ENCODE measurements at regions not wholly inside any gene's neighbourhood (a gene's known extent, or its start where the extent isn't known, plus 50 kb on each side); places are given as distances from the start of the nearest gene placed in this dataset.

DNA sequence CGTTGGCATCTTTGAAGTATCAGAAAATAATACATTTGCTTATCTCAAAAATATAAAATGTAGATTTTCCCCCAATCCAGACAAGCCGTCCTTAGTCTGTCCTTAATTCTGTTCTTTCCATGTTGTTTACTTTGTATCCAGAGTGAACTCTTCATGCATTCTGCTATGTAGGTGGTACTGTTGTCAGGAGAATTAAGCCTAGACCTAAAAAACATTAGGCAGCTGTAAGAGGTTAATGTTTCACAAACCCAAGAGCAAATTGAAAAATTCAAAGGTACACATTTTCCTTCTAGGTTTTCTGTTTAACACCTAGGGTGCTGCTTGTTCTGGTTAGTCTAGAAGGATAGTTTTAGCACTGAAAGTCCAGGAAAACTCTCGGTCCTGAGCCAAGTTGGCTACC lies 426.4 kb downstream of the QKI start:
- H3K4me1 ChIP-seq (ENCODE audit: insufficient read depth, low read length) = no peaks in the 10 kb centered on the region
- no peak overlapping the region for H2AFZ ChIP-seq (ENCODE audit: low read length)
- intact Hi-C loops (cut with micrococcal nuclease; ENCODE audit: unreplicated experiment) = no loop called here
- H3K36me3 ChIP-seq (replicated peaks in 1 of 2; ENCODE audit: control insufficient read depth in 1 of 2, insufficient read depth in 2 of 2, low read length in 2 of 2) = no peaks in the 10 kb centered on the region
- H3K9me3 ChIP-seq (ENCODE audit: low read length) = peaks cover 9% of the 10 kb centered on the region
- no peaks in the 10 kb centered on the region for H3K79me2 ChIP-seq (ENCODE audit: insufficient read depth, low read length)
- TF ChIP-seq U2AF1 (optimal IDR thresholded peaks at IDR 0.05; ENCODE audit: low read depth, low read length) = no peak
- TF ChIP-seq GPN1 (CRISPR knock-in tag; IDR thresholded peaks at IDR 0.05; ENCODE audit: borderline replicate concordance) = no peak
- TF ChIP-seq NCOR1 (IDR thresholded peaks at IDR 0.05; ENCODE audit: borderline replicate concordance, low read length) = no peak
- no peak for TF ChIP-seq ZNF766 (CRISPR knock-in tag; IDR thresholded peaks at IDR 0.05; ENCODE audit: borderline replicate concordance)
- no peak for TF ChIP-seq GMEB2 (CRISPR knock-in tag; IDR thresholded peaks at IDR 0.05; ENCODE audit: low read depth)
- TF ChIP-seq RERE (CRISPR knock-in tag; IDR thresholded peaks at IDR 0.05; ENCODE audit: low read depth) = no peak
- TF ChIP-seq FLYWCH1 (CRISPR knock-in tag; IDR thresholded peaks at IDR 0.05) = no peak
- no peak for TF ChIP-seq RFXAP (CRISPR knock-in tag; IDR thresholded peaks at IDR 0.05; ENCODE audit: borderline replicate concordance)
- TF ChIP-seq ZBTB44 (CRISPR knock-in tag; IDR thresholded peaks at IDR 0.05) = no peak
- TF ChIP-seq PAWR (CRISPR knock-in tag; IDR thresholded peaks at IDR 0.05; ENCODE audit: borderline replicate concordance) = no peak
- TF ChIP-seq ZNF563 (CRISPR knock-in tag; IDR thresholded peaks at IDR 0.05) = no peak
- no peak for TF ChIP-seq TRIM24 (CRISPR knock-in tag; IDR thresholded peaks at IDR 0.05)
- TF ChIP-seq EZH2 (conservative IDR thresholded peaks at IDR 0.05; ENCODE audit: low read depth, low read length) = no peak
- ChIA-PET CTCF (ENCODE audit: low intra/inter-chr PET ratio, low total read pairs) (no interaction called here), POLR2A (no interaction called here)
- ATAC-seq (no peak), DNase-seq (ENCODE audit: low spot score) (no peak), FAIRE-seq (no peak)
- peaks cover 0 to 10% of the 10 kb centered on the region in 2 experiments; a peak in 2 of 5 replicates for H3K27me3 ChIP-seq (ENCODE audit: control insufficient read depth in 1 of 2, insufficient read depth in 2 of 2, low read length in 2 of 2)
- in situ Hi-C loops (cut with HindIII; ENCODE audit: extremely low pct_ligation_motif_present, low pct_unique_long_range_greater_than_20kb) = no loop called here
- no peak overlapping the region for H3K4me2 ChIP-seq (ENCODE audit: low read depth, low read length)
- no peak overlapping the region for H3K9ac ChIP-seq (ENCODE audit: insufficient read depth, low read depth, low read length)
- H3K27ac ChIP-seq (ENCODE audit: extremely low read length, insufficient read depth, low read length) = no peak overlapping the region
- no peak overlapping the region for H3K4me3 ChIP-seq (replicated peaks in 1 of 3; ENCODE audit: insufficient read depth in 1 of 3, low read depth in 2 of 3, low read length in 3 of 3)
- no TSS peak for BruUV-seq (replicated peaks)
- 25% methylated on average over 3 of the region's 3 CpGs for WGBS (ENCODE audit: low lambda C conversion rate)
- H4K20me1 ChIP-seq (ENCODE audit: insufficient read depth, low read length) = no peaks in the 10 kb centered on the region

Data from HepG2 (cell line).